ENCODE measurements at regions not wholly inside any gene's neighbourhood (a gene's known extent, or its start where the extent isn't known, plus 50 kb on each side); places are given as distances from the start of the nearest gene placed in this dataset.

GRCh38 chr13:62960723-62961122, 1545.1 kb upstream of the PCDH20 start:
- no peak overlapping the region for H3K27ac ChIP-seq (ENCODE audit: extremely low read length, insufficient read depth, low read length)
- intact Hi-C loops (cut with micrococcal nuclease; ENCODE audit: unreplicated experiment) (no loop called here), in situ Hi-C loops (cut with HindIII; ENCODE audit: extremely low pct_ligation_motif_present, low pct_unique_long_range_greater_than_20kb) (no loop called here)
- no peak overlapping the region for H2AFZ ChIP-seq (ENCODE audit: low read length)
- BruUV-seq (replicated peaks), result no TSS peak
- H3K36me3 ChIP-seq (replicated peaks in 1 of 2; ENCODE audit: control insufficient read depth in 1 of 2, insufficient read depth in 2 of 2, low read length in 2 of 2), result no peaks in the 10 kb centered on the region
- WGBS (ENCODE audit: low lambda C conversion rate), result 3% methylated on average over 3 of the region's 3 CpGs
- FAIRE-seq (no peak), DNase-seq (ENCODE audit: low spot score) (no peak), ATAC-seq (no peak)
- peaks cover 11% of the 10 kb centered on the region for H3K9me3 ChIP-seq (ENCODE audit: low read length)
- POLR2A ChIA-PET, result no interaction called here
- H3K4me2 ChIP-seq (ENCODE audit: low read depth, low read length), result no peak overlapping the region
- H3K4me3 ChIP-seq (replicated peaks in 1 of 3; ENCODE audit: insufficient read depth in 1 of 3, low read depth in 2 of 3, low read length in 3 of 3), result no peak overlapping the region
- no peaks in the 10 kb centered on the region for H3K27me3 ChIP-seq (ENCODE audit: control insufficient read depth in 1 of 2, insufficient read depth in 2 of 2, low read length in 2 of 2)
- CTCF ChIA-PET (ENCODE audit: low intra/inter-chr PET ratio, low total read pairs), result no interaction called here
- no peak for TF ChIP-seq GABPA (IDR thresholded peaks at IDR 0.05; ENCODE audit: low read depth, low read length)
- no peak for TF ChIP-seq GABPA (CRISPR knock-in tag; IDR thresholded peaks at IDR 0.05; ENCODE audit: low read depth)
- TF ChIP-seq HIVEP1 (CRISPR knock-in tag; IDR thresholded peaks at IDR 0.05), result no peak
- no peak for TF ChIP-seq HHEX (CRISPR knock-in tag; IDR thresholded peaks at IDR 0.05)
- no peak for TF ChIP-seq ZNF607 (CRISPR knock-in tag; IDR thresholded peaks at IDR 0.05; ENCODE audit: borderline replicate concordance)
- TF ChIP-seq ZNF281 (CRISPR knock-in tag; IDR thresholded peaks at IDR 0.05; ENCODE audit: borderline replicate concordance), result no peak
- no peak for TF ChIP-seq ZNF263 (CRISPR knock-in tag; IDR thresholded peaks at IDR 0.05)
- no peak for TF ChIP-seq SCMH1 (CRISPR knock-in tag; IDR thresholded peaks at IDR 0.05; ENCODE audit: borderline replicate concordance)
- TF ChIP-seq ZNF282 (IDR thresholded peaks at IDR 0.05; ENCODE audit: partially characterized antibody), result no peak
- no peaks in the 10 kb centered on the region for H3K4me1 ChIP-seq (ENCODE audit: insufficient read depth, low read length)
- no peaks in the 10 kb centered on the region for H3K79me2 ChIP-seq (ENCODE audit: insufficient read depth, low read length)
- no peaks in the 10 kb centered on the region for H4K20me1 ChIP-seq (ENCODE audit: insufficient read depth, low read length)
- H3K9ac ChIP-seq (ENCODE audit: insufficient read depth, low read depth, low read length), result no peak overlapping the region
